ENCODE measurements at regions not wholly inside any gene's neighbourhood (a gene's known extent, or its start where the extent isn't known, plus 50 kb on each side); places are given as distances from the start of the nearest gene placed in this dataset.

DNA sequence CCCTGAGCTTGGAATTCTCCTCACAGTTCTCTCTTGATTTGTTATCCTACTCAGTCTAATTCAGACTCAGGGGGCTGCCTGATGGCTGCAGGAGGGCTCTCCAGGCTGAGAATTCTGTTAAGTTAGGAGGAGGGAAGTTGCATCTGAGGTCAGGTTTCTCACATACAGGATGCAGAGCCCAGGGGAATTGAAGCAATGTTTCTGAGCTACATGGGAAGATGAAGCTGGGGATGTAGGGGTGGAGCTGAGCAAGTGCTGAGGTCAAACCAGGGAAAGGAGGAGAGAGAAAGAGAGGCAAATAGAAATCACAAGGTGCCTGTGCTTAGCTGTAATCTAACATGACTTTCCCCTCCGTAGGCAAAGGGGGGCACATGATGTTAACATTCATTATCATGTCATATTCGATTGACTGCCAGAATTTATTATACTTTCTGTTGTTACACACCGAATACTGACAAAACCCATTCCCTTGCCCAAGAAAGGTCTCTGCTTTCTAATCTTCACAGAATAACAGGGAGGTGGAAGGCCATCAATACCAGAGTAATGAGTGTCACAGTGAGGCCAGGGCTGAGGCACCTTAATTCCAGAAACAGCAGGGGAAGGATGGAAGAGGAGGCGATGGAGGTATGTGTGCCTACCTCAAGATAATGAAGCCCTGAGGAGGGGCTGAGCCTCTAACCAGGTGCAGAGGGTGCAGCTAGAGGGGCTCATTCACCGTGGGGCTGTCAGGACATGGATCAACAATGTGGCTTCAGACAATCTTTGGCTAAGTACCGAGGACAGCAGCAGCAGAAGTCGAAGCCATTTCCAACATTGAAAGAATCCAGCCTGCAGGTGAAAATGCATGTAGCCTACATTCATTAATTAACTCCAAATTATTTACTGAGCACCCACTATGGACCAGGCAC lies 205.4 kb upstream of the SNX19 start:
- H3K27me3 ChIP-seq (ENCODE audit: insufficient read depth, poor library complexity, severe bottlenecking), result no peaks in the 10 kb centered on the region
- no peak overlapping the region for H3K4me3 ChIP-seq (replicated peaks; ENCODE audit: insufficient read depth, low read length)
- TF ChIP-seq CTCF (IDR thresholded peaks at IDR 0.05; ENCODE audit: insufficient read depth, low read length) (no peak), SPI1 (IDR thresholded peaks at IDR 0.05; ENCODE audit: borderline replicate concordance, low read depth) (no peak), GABPA (IDR thresholded peaks at IDR 0.05; ENCODE audit: low read depth) (no peak), REST (IDR thresholded peaks at IDR 0.05; ENCODE audit: insufficient replicate concordance, low read depth) (no peak), POLR2AphosphoS5 (IDR thresholded peaks at IDR 0.05; ENCODE audit: low read depth) (no peak)
- no peak for DNase-seq (ENCODE audit: low read depth in 1 of 2, low spot score in 1 of 2)
- H3K27ac ChIP-seq (replicated peaks), result no peak overlapping the region

GRCh38 chr11:131122448-131122847 lies 206.2 kb upstream of the SNX19 start:
- DNase-seq (ENCODE audit: low read depth in 1 of 2, low spot score in 1 of 2), result no peak

More at GRCh38 chr11:131122448-131122847, 206.2 kb upstream of the SNX19 start:
- Histone ChIP-seq H3K4me3 (replicated peaks; ENCODE audit: insufficient read depth, low read length) (no peak overlapping the region), H3K27ac (replicated peaks) (no peak overlapping the region), H3K27me3 (ENCODE audit: insufficient read depth, poor library complexity, severe bottlenecking) (no peaks in the 10 kb centered on the region)
- TF ChIP-seq CTCF (IDR thresholded peaks at IDR 0.05; ENCODE audit: insufficient read depth, low read length) (no peak), POLR2AphosphoS5 (IDR thresholded peaks at IDR 0.05; ENCODE audit: low read depth) (no peak), REST (IDR thresholded peaks at IDR 0.05; ENCODE audit: insufficient replicate concordance, low read depth) (no peak), SPI1 (IDR thresholded peaks at IDR 0.05; ENCODE audit: borderline replicate concordance, low read depth) (no peak), GABPA (IDR thresholded peaks at IDR 0.05; ENCODE audit: low read depth) (no peak)

All from HL-60 (cell line).